ENCODE measurements at regions not wholly inside any gene's neighbourhood (a gene's known extent, or its start where the extent isn't known, plus 50 kb on each side); places are given as distances from the start of the nearest gene placed in this dataset.

- TF ChIP-seq HMG20A (CRISPR knock-in tag; IDR thresholded peaks at IDR 0.05; ENCODE audit: borderline replicate concordance) (no peak), ZNF770 (CRISPR knock-in tag; IDR thresholded peaks at IDR 0.05) (no peak), ZNF674 (CRISPR knock-in tag; IDR thresholded peaks at IDR 0.05; ENCODE audit: low read depth) (no peak), ZNF205 (CRISPR knock-in tag; IDR thresholded peaks at IDR 0.05) (no peak), PHF8 (CRISPR knock-in tag; IDR thresholded peaks at IDR 0.05) (no peak), TARDBP (CRISPR knock-in tag; IDR thresholded peaks at IDR 0.05) (no peak), ZNF512 (CRISPR knock-in tag; IDR thresholded peaks at IDR 0.05) (no peak), ZBTB43 (CRISPR knock-in tag; conservative IDR thresholded peaks at IDR 0.05) (no peak), ZNF362 (CRISPR knock-in tag; IDR thresholded peaks at IDR 0.05; ENCODE audit: borderline replicate concordance) (no peak)
Measured at GRCh38 chr21:35543746-35544145, 494.6 kb upstream of the RUNX1 start.

All from HepG2 (cell line).